A549 (cell line): ENCODE measurements at regions not wholly inside any gene's neighbourhood (a gene's known extent, or its start where the extent isn't known, plus 50 kb on each side); places are given as distances from the start of the nearest gene placed in this dataset.
A peak's percentile ranks its signal among the peaks of the same experiment; 100 is the strongest.

Experiments used
- ATAC-seq, 2 experiments: fragments of 200-7000 bp in 1 of 2; fragments of >200 bp in 1 of 2; cut with Nextera tagmentation in 1 of 2; cut with Tn5 transposase in 1 of 2; 3 replicates each; pipeline versions ENCODE4 v1.8.0 to v1.9.1; 2018 to 2020; ENCODE audit warnings: mild to moderate bottlenecking in 1 of 2, moderate library complexity in 1 of 2
- CTCF ChIA-PET: fragments of 300-600 bp; sonication (Branson Sonifier 250); formaldehyde crosslinking; extraction: SDS; loops from one replicate; lab custom pipeline; 2021; ENCODE audit warnings: antibody characterized with exemption, inconsistent platforms; lab: Yijun Ruan, JAX
- POLR2A ChIA-PET: fragments of 350-600 bp; formaldehyde crosslinking; extraction: SDS; loops from one replicate; lab custom pipeline; 2021; ENCODE audit warnings: antibody characterized with exemption, inconsistent platforms; lab: Yijun Ruan, JAX
- DNase-seq, 2 experiments: peaks; one replicate each; pipeline versions ENCODE4 v3.0.0 to v3.0.0-alpha.2; 2011 to 2016; ENCODE audit warnings: low read depth in 1 of 2, low spot score in 1 of 2
- FAIRE-seq: peaks from 2 replicates; lab custom pipeline; 2011; peaks lifted over from hg19 to GRCh38; lab: Jason Lieb, UNC
- H3K27ac ChIP-seq, 2 experiments: fragments of >200 bp; sonication (Bioruptor Twin); formaldehyde crosslinking; 3 replicates each; pipeline ENCODE4 v1.5.1; 2016 to 2017
- H3K4me1 ChIP-seq: fragments of >200 bp; sonication (Bioruptor Twin); formaldehyde crosslinking; 3 replicates; pipeline ENCODE4 v1.6.1; 2016
- H3K4me2 ChIP-seq: fragments of >200 bp; sonication (Bioruptor Twin); formaldehyde crosslinking; 3 replicates; pipeline ENCODE4 v1.6.1; 2016
- H3K4me3 ChIP-seq: fragments of >200 bp; sonication (Bioruptor Twin); formaldehyde crosslinking; 3 replicates; pipeline ENCODE4 v1.5.1; 2016
- H3K9me3 ChIP-seq: fragments of >200 bp; sonication (Bioruptor Twin); formaldehyde crosslinking; 3 replicates; pipeline ENCODE4 v1.6.1; 2016
- CEBPB ChIP-seq, 2 experiments: fragments of >200 bp in 1 of 2; sonication (Bioruptor Twin) in 1 of 2; formaldehyde crosslinking in 1 of 2; IDR thresholded peaks; 2 replicates each; pipeline ENCODE4 v1.6.1; 2012 to 2016
- CTCF ChIP-seq: fragments of >200 bp; sonication (Bioruptor Twin); formaldehyde crosslinking; IDR thresholded peaks from 3 replicates; pipeline ENCODE4 v1.5.1; 2016
- E2F6 ChIP-seq: IDR thresholded peaks from 2 replicates; pipeline ENCODE4 v1.6.1; 2012; ENCODE audit warnings: low read depth, borderline replicate concordance
- EHMT2 ChIP-seq: fragments of 200-600 bp; sonication (generic); IDR thresholded peaks from 2 replicates; pipeline ENCODE4 v1.6.1; 2016; ENCODE audit warnings: antibody characterized with exemption, low read depth, mild to moderate bottlenecking, moderate library complexity
- ELK1 ChIP-seq: fragments of 150-350 bp; IDR thresholded peaks from 2 replicates; pipeline ENCODE4 v1.6.1; 2014; ENCODE audit warnings: low read depth, mild to moderate bottlenecking, low read length
- EP300 ChIP-seq, 2 experiments: fragments of >200 bp; sonication (Bioruptor Twin); formaldehyde crosslinking; IDR thresholded peaks; 2 replicates in 1 of 2; 3 replicates in 1 of 2; pipeline ENCODE4 v1.6.1; 2016 to 2017
- ESRRA ChIP-seq: fragments of 150-350 bp; IDR thresholded peaks from 2 replicates; pipeline ENCODE4 v1.6.1; 2014; ENCODE audit warnings: mild to moderate bottlenecking, low read length, borderline replicate concordance
- FOSL2 ChIP-seq, 2 experiments: fragments of 450-650 bp in 1 of 2; fragments of >200 bp in 1 of 2; sonication (Bioruptor Twin) in 1 of 2; formaldehyde crosslinking; IDR thresholded peaks; 2 replicates each; pipeline versions ENCODE4 v1.5.0 to v1.6.1; 2016 to 2020; ENCODE audit warnings: mild to moderate bottlenecking in 1 of 2, moderate library complexity in 1 of 2
- FOXS1 ChIP-seq: fragments of 250-450 bp; sonication (Bioruptor Pico); IDR thresholded peaks from 2 replicates; pipeline ENCODE4 v1.5.0; 2020; ENCODE audit warnings: mild to moderate bottlenecking, moderate library complexity
- GATA3 ChIP-seq: IDR thresholded peaks from 2 replicates; pipeline ENCODE4 v1.6.1; 2012; ENCODE audit warnings: borderline replicate concordance
- HES2 ChIP-seq: fragments of >200 bp; sonication (Bioruptor Twin); formaldehyde crosslinking; IDR thresholded peaks from 2 replicates; pipeline ENCODE4 v1.6.1; 2016
- HEYL ChIP-seq: fragments of 250-450 bp; sonication (Bioruptor Pico); IDR thresholded peaks from 2 replicates; pipeline ENCODE4 v1.8.0; 2021; ENCODE audit warnings: mild to moderate bottlenecking, moderate library complexity
- HOXB13 ChIP-seq: fragments of 250-450 bp; sonication (Bioruptor Pico); IDR thresholded peaks from 2 replicates; pipeline ENCODE4 v1.5.0; 2020; ENCODE audit warnings: low read depth, mild to moderate bottlenecking, moderate library complexity
- HOXB5 ChIP-seq: fragments of 250-450 bp; sonication (Bioruptor Pico); IDR thresholded peaks from 2 replicates; pipeline ENCODE4 v1.5.0; 2020; ENCODE audit warnings: mild to moderate bottlenecking, moderate library complexity
- JUNB ChIP-seq: fragments of >200 bp; sonication (Bioruptor Twin); formaldehyde crosslinking; IDR thresholded peaks from 2 replicates; pipeline ENCODE4 v1.6.1; 2016
- KDM5A ChIP-seq: fragments of 200-600 bp; sonication (generic); IDR thresholded peaks from 2 replicates; pipeline ENCODE4 v1.6.1; 2016; ENCODE audit warnings: antibody characterized with exemption, mild to moderate bottlenecking
- MAFK ChIP-seq: fragments of 450-650 bp; IDR thresholded peaks from 2 replicates; pipeline ENCODE4 v1.6.1; 2014; ENCODE audit not compliant: partially characterized antibody
- MYC ChIP-seq: IDR thresholded peaks from 2 replicates; pipeline ENCODE4 v1.6.1; 2012; ENCODE audit warnings: mild to moderate bottlenecking, inconsistent platforms, low read length, improper control_type of control experiment, borderline replicate concordance
- NFE2L2 ChIP-seq: fragments of 150-350 bp; conservative IDR thresholded peaks from 2 replicates; pipeline ENCODE4 v1.6.1; 2014; ENCODE audit warnings: low read length
- NPAS2 ChIP-seq: fragments of 250-450 bp; sonication (Bioruptor Pico); IDR thresholded peaks from 2 replicates; pipeline ENCODE4 v1.8.0; 2022; ENCODE audit warnings: mild to moderate bottlenecking, moderate library complexity, borderline replicate concordance
- PBX3 ChIP-seq: IDR thresholded peaks from 2 replicates; pipeline ENCODE4 v1.6.1; 2012
- POLR2AphosphoS2 ChIP-seq: conservative IDR thresholded peaks from 2 replicates; pipeline ENCODE4 v1.6.1; 2012; ENCODE audit warnings: low read length, improper control_type of control experiment, inconsistent platforms
- RCOR1 ChIP-seq: fragments of 150-350 bp; IDR thresholded peaks from 2 replicates; pipeline ENCODE4 v1.6.1; 2014; ENCODE audit warnings: antibody characterized with exemption, low read length, low read depth
- SREBF2 ChIP-seq: fragments of 450-650 bp; IDR thresholded peaks from 2 replicates; pipeline ENCODE4 v1.6.1; 2014; ENCODE audit warnings: mild to moderate bottlenecking, moderate library complexity
- TP53 ChIP-seq: fragments of 250-450 bp; sonication (Bioruptor Pico); IDR thresholded peaks from 2 replicates; pipeline ENCODE4 v1.5.0; 2021; ENCODE audit warnings: mild to moderate bottlenecking, moderate library complexity
- ZC3H11A ChIP-seq: fragments of 450-650 bp; IDR thresholded peaks from 2 replicates; pipeline ENCODE4 v1.6.1; 2014; ENCODE audit warnings: antibody characterized with exemption, mild to moderate bottlenecking
- ZSCAN20 ChIP-seq: fragments of 250-450 bp; sonication (Bioruptor Pico); IDR thresholded peaks from 2 replicates; pipeline ENCODE4 v1.8.0; 2022; ENCODE audit warnings: mild to moderate bottlenecking, moderate library complexity
- WGBS: methylation state at CpG from one replicate; pipeline ENCODE4 v1.1.6; 2017; ENCODE audit errors: missing lambda C conversion rate; 5-methylcytosine and 5-hydroxymethylcytosine counted together

- Histone ChIP-seq H3K27ac (peak overlapping the region; percentile 86 to 91; a peak in 4 of 6 replicates), H3K4me2 (no peak overlapping the region), H3K9me3 (0 out of 3 replicates have a peak, but pooled peaks cover 2% of the 10 kb centered on the region), H3K4me3 (no peak overlapping the region), H3K4me1 (peaks cover 28% of the 10 kb centered on the region)
- TF ChIP-seq HOXB13 (no peak), SREBF2 (no peak), ZC3H11A (no peak), TP53 (no peak), HES2 (no peak), PBX3 (no peak), NFE2L2 (no peak), EP300 (IDR thresholded peaks at IDR 0.05) (no peak), ESRRA (no peak), ELK1 (no peak), E2F6 (no peak), HOXB5 (no peak), ZSCAN20 (CRISPR knock-in tag) (no peak), FOSL2 (IDR thresholded peaks at IDR 0.05) (no peak), FOSL2 (CRISPR knock-in tag; IDR thresholded peaks at IDR 0.05) (no peak), NPAS2 (CRISPR knock-in tag) (no peak), CTCF (no peak)
- ChIA-PET CTCF (interaction anchor here (0.6 to 1.1 kb wide), 4 partner anchors 9 to 31 kb away, joined by 3 to 4 read pairs (median 4); no protein-coding TSS in a partner anchor), POLR2A (interaction anchor here (2.5 kb wide), 1 partner anchor 35 kb away, joined by 13 read pairs; no protein-coding TSS in a partner anchor)
- ATAC-seq (no peak), DNase-seq (no peak), FAIRE-seq (no peak)
- 94% methylated on average over 10 of the region's 10 CpGs for WGBS
These were observed 123.4 kb downstream of the RIPK4 start for GRCh38 chr21:41643246-41643966.

- no peak for FAIRE-seq
- TF ChIP-seq FOXS1 (CRISPR knock-in tag) (no peak), KDM5A (no peak), POLR2AphosphoS2 (no peak), EHMT2 (no peak), GATA3 (peak; percentile 69; the same call in 1 of the 2 replicates), FOSL2 (IDR thresholded peaks at IDR 0.05) (no peak), FOSL2 (CRISPR knock-in tag; IDR thresholded peaks at IDR 0.05) (peak; percentile 11; the same call in 1 of the 2 replicates), EP300 (IDR thresholded peaks at IDR 0.05) (0 out of 5 replicates have a peak, but pooled peaks of 1 of the 2 experiments have one; percentile 38), MAFK (no peak), MYC (no peak), JUNB (no peak), HEYL (CRISPR knock-in tag) (no peak), CTCF (no peak), RCOR1 (no peak), CEBPB (IDR thresholded peaks at IDR 0.05) (no peak)
These were observed 124.8 kb downstream of the RIPK4 start for GRCh38 chr21:41641821-41642701.

More at GRCh38 chr21:41641821-41642701, 124.8 kb downstream of the RIPK4 start:
- 0 out of 3 replicates have a peak, but pooled peaks cover 6% of the 10 kb centered on the region for H3K9me3 ChIP-seq
- H3K27ac ChIP-seq, result peak overlapping the region; percentile 86 to 91
- peak overlapping the region; percentile 70 for H3K4me2 ChIP-seq
- peaks cover 22% of the 10 kb centered on the region for H3K4me1 ChIP-seq
- WGBS, result 20% methylated on average over 16 of the region's 16 CpGs
- ChIA-PET POLR2A (interaction anchor here (2.5 kb wide), 1 partner anchor 36 kb away, joined by 13 read pairs; no protein-coding TSS in a partner anchor), CTCF (interaction anchor here (0.9 to 1.8 kb wide), 6 partner anchors 10 to 136 kb away, joined by 3 to 10 read pairs (median 4); no protein-coding TSS in a partner anchor)
- H3K4me3 ChIP-seq, result no peak overlapping the region
- DNase-seq (peak; percentile 43 to 72), ATAC-seq (peak; percentile 89 to 90)
